Kidney (tissue), 13 donors: ENCODE measurements at regions not wholly inside any gene's neighbourhood (a gene's known extent, or its start where the extent isn't known, plus 50 kb on each side); places are given as distances from the start of the nearest gene placed in this dataset.

ENCODE experiments used
- DNase-seq, 5 donors: peaks; one replicate each; pipeline ENCODE4 v3.0.0-alpha.2; 2013 to 2020
- FAIRE-seq: peaks from 2 replicates; lab custom pipeline; 2012; peaks lifted over from hg19 to GRCh38; lab: Jason Lieb, UNC
- H3K27ac ChIP-seq, 2 donors: one replicate each; pipeline ENCODE4 v1.7.0; 2013; ENCODE audit warnings: low read depth in 2 of 2, low read length in 2 of 2, inconsistent platforms in 1 of 2
- H3K27me3 ChIP-seq: one replicate; pipeline ENCODE4 v1.7.1; 2013; ENCODE audit warnings: low read length, inconsistent platforms; ENCODE audit not compliant: control insufficient read depth, insufficient read depth
- H3K36me3 ChIP-seq, 3 donors: one replicate each; pipeline versions ENCODE4 v1.7.0 to v1.7.1; 2013; ENCODE audit warnings: low read length in 3 of 3, control low read depth in 1 of 3, inconsistent platforms in 1 of 3; ENCODE audit not compliant: insufficient read depth in 3 of 3, control insufficient read depth in 2 of 3
- H3K4me1 ChIP-seq, 3 donors: one replicate each; pipeline versions ENCODE4 v1.7.0 to v1.7.1; 2013; ENCODE audit warnings: low read length in 3 of 3, inconsistent platforms in 1 of 3, low read depth in 1 of 3; ENCODE audit not compliant: control insufficient read depth in 2 of 3, insufficient read depth in 2 of 3
- H3K4me3 ChIP-seq, 3 donors: one replicate each; pipeline versions ENCODE4 v1.7.0 to v1.8.1; 2013; ENCODE audit warnings: low read length in 3 of 3, control low read depth in 1 of 3, inconsistent platforms in 1 of 3
- H3K9ac ChIP-seq, 3 donors: one replicate each; pipeline versions ENCODE4 v1.7.0 to v1.7.1; 2013; ENCODE audit warnings: low read length in 3 of 3, control low read depth in 1 of 3, inconsistent platforms in 1 of 3
- H3K9me3 ChIP-seq, 3 donors: one replicate each; pipeline versions ENCODE4 v1.7.0 to v1.7.1; 2013; ENCODE audit warnings: low read length in 3 of 3, control low read depth in 1 of 3, inconsistent platforms in 1 of 3; ENCODE audit not compliant: control insufficient read depth in 2 of 3, insufficient read depth in 1 of 3
- CTCF ChIP-seq: IDR thresholded peaks from 3 replicates; pipeline ENCODE4 v1.5.1; 2012; ENCODE audit warnings: mild to moderate bottlenecking, moderate library complexity, borderline replicate concordance; ENCODE audit not compliant: insufficient read depth; ENCODE audit errors: extremely low read depth
- intact Hi-C: fragments of 100-400 bp; cut with DNase I; formaldehyde crosslinking; loops from one replicate; pipeline ENCODE4 v1.11.1; 2022
- donor health status: control.
- donor health status: control.
- donor health status: control.
- donor health status: control.
- donor health status: control.
- donor health status: DM: yes; HTN: yes; CAD: no.
- donor health status: Normal renal cell carcinoma (clear cell type).

GRCh38 chr2:45205480-45205879 lies 196.2 kb upstream of the SIX2 start:
- no peak for TF ChIP-seq CTCF
- Histone ChIP-seq H3K27me3 (no peaks in the 10 kb centered on the region), H3K4me1 (no peaks in the 10 kb centered on the region), H3K4me3 (no peak overlapping the region), H3K9me3 (peaks cover 0 to 3% (median 0%) of the 10 kb centered on the region in 3 donors), H3K27ac (no peak overlapping the region), H3K9ac (no peak overlapping the region), H3K36me3 (no peaks in the 10 kb centered on the region)
- FAIRE-seq: no peak
- intact Hi-C loops: no loop called here
- no peak for DNase-seq

GRCh38 chr2:45203400-45203799 lies 194.1 kb upstream of the SIX2 start:
- H3K9ac ChIP-seq: no peak overlapping the region
- no peaks in the 10 kb centered on the region for H3K27me3 ChIP-seq
- peaks cover 0 to 3% (median 0%) of the 10 kb centered on the region in 3 donors for H3K9me3 ChIP-seq
- FAIRE-seq (no peak), DNase-seq (no peak)
- no peaks in the 10 kb centered on the region for H3K4me1 ChIP-seq
- TF ChIP-seq CTCF: no peak
- H3K36me3 ChIP-seq: no peaks in the 10 kb centered on the region
- no peak overlapping the region for H3K4me3 ChIP-seq
- no peak overlapping the region for H3K27ac ChIP-seq
- intact Hi-C loops: no loop called here

- H3K9ac ChIP-seq: no peak overlapping the region
- no peak for TF ChIP-seq CTCF
- FAIRE-seq: no peak
- no peak for DNase-seq
- peaks cover 0 to 3% (median 0%) of the 10 kb centered on the region in 3 donors for H3K9me3 ChIP-seq
- H3K27ac ChIP-seq: no peak overlapping the region
- intact Hi-C loops: no loop called here
- no peaks in the 10 kb centered on the region for H3K27me3 ChIP-seq
- no peak overlapping the region for H3K4me3 ChIP-seq
- H3K4me1 ChIP-seq: no peaks in the 10 kb centered on the region
- H3K36me3 ChIP-seq: no peaks in the 10 kb centered on the region
Observed at GRCh38 chr2:45199973-45200372, 190.7 kb upstream of the SIX2 start.

- DNase-seq: no peak
- intact Hi-C loops: no loop called here
- no peak for FAIRE-seq
Observed at GRCh38 chr2:45195916-45196315, 186.7 kb upstream of the SIX2 start.

More at GRCh38 chr2:45195916-45196315, 186.7 kb upstream of the SIX2 start:
- Histone ChIP-seq H3K4me1 (no peaks in the 10 kb centered on the region), H3K4me3 (no peak overlapping the region), H3K27me3 (no peaks in the 10 kb centered on the region), H3K9ac (no peak overlapping the region), H3K9me3 (no peaks in the 10 kb centered on the region), H3K36me3 (no peaks in the 10 kb centered on the region), H3K27ac (no peak overlapping the region)
- no peak for TF ChIP-seq CTCF
